K562 (cell line): ENCODE measurements at regions not wholly inside any gene's neighbourhood (a gene's known extent, or its start where the extent isn't known, plus 50 kb on each side); places are given as distances from the start of the nearest gene placed in this dataset.

Experiments used
- ATAC-seq: fragments of 200-7000 bp; cut with Tn5 transposase; 3 replicates; pipeline ENCODE4 v1.9.1; 2020; ENCODE audit warnings: moderate library complexity
- BruUV-seq: library from RNA; stranded (reverse); fragments of 400-500 nt; replicated peaks from 2 replicates; lab custom pipeline; 2021; lab: Mats Ljungman, UMichigan
- CTCF ChIA-PET: fragments of 300-600 bp; formaldehyde crosslinking; extraction: SDS; loops from one replicate; lab custom pipeline; 2021; ENCODE audit warnings: low intra/inter-chr PET ratio; lab: Yijun Ruan, JAX
- POLR2A ChIA-PET: fragments of 300-600, 350-650 bp; sonication (Branson Sonifier 250); formaldehyde crosslinking; extraction: SDS; loops from one replicate; lab custom pipeline; 2021; ENCODE audit warnings: antibody characterized with exemption, inconsistent platforms; lab: Yijun Ruan, JAX
- DNase-seq, 4 experiments: peaks; one replicate each; pipeline versions ENCODE4 v3.0.0 to v3.0.0-alpha.2; 2011 to 2018; ENCODE audit warnings: low spot score in 3 of 4, mixed read lengths in 3 of 4; ENCODE audit errors: extremely low read depth in 1 of 4
- FAIRE-seq: peaks from 2 replicates; lab custom pipeline; 2011; peaks lifted over from hg19 to GRCh38; lab: Jason Lieb, UNC
- H2AFZ ChIP-seq: 2 replicates; pipeline ENCODE4 v1.6.0; 2011; ENCODE audit warnings: low read depth, low read length, control low read depth, inconsistent platforms
- H3K27ac ChIP-seq: fragments of 200-600 bp; 3 replicates; pipeline ENCODE4 v1.8.0; 2011; ENCODE audit warnings: low read depth, mild to moderate bottlenecking, control low read depth, inconsistent platforms, low read length, moderate library complexity, mixed read lengths; ENCODE audit errors: extremely low read depth
- H3K27me3 ChIP-seq, 2 experiments: fragments of 300-600 bp in 1 of 2; 2 replicates in 1 of 2; 3 replicates in 1 of 2; pipeline versions ENCODE4 v1.6.0 to v1.8.0; 2011; ENCODE audit warnings: inconsistent platforms in 2 of 2, low read length in 2 of 2, mild to moderate bottlenecking in 1 of 2, mixed read lengths in 1 of 2, moderate library complexity in 1 of 2; ENCODE audit not compliant: control insufficient read depth in 2 of 2, insufficient read depth in 2 of 2
- H3K36me3 ChIP-seq: fragments of 300-600 bp; 3 replicates; pipeline ENCODE4 v1.8.0; 2011; ENCODE audit warnings: mild to moderate bottlenecking, low read length, inconsistent platforms; ENCODE audit not compliant: control insufficient read depth, insufficient read depth
- H3K4me1 ChIP-seq, 2 experiments: fragments of 200-600 bp in 1 of 2; replicated peaks in 1 of 2; 2 replicates in 1 of 2; 3 replicates in 1 of 2; pipeline versions ENCODE4 v1.5.1 to v1.8.0; 2011; ENCODE audit warnings: inconsistent platforms in 2 of 2, low read length in 2 of 2, mild to moderate bottlenecking in 1 of 2, mixed read lengths in 1 of 2, moderate library complexity in 1 of 2; ENCODE audit not compliant: control insufficient read depth in 2 of 2, insufficient read depth in 2 of 2
- H3K4me2 ChIP-seq: 2 replicates; pipeline ENCODE4 v1.6.1; 2011; ENCODE audit warnings: low read length, control low read depth, inconsistent platforms, mixed read lengths; ENCODE audit not compliant: insufficient read depth
- H3K4me3 ChIP-seq: fragments of 200-600 bp; sonication (generic), shearing (Covaris generic); 2 replicates; pipeline ENCODE4 v1.5.1; 2016; ENCODE audit warnings: control low read depth, inconsistent platforms
- H3K79me2 ChIP-seq: fragments of 200-600 bp; 3 replicates; pipeline ENCODE4 v1.8.0; 2011; ENCODE audit warnings: low read length, inconsistent platforms; ENCODE audit not compliant: control insufficient read depth, insufficient read depth
- H3K9ac ChIP-seq, 2 experiments: 2 replicates each; pipeline versions ENCODE4 v1.6.0 to v1.6.1; 2011; ENCODE audit warnings: low read depth in 2 of 2, low read length in 2 of 2, control low read depth in 1 of 2, inconsistent platforms in 1 of 2, mild to moderate bottlenecking in 1 of 2, mixed read lengths in 1 of 2; ENCODE audit not compliant: insufficient read depth in 1 of 2
- H3K9me1 ChIP-seq: one replicate; pipeline ENCODE4 v1.6.0; 2011; ENCODE audit warnings: inconsistent platforms, mild to moderate bottlenecking, low read length, moderate library complexity; ENCODE audit not compliant: control insufficient read depth, insufficient read depth
- H3K9me3 ChIP-seq: replicated peaks from 2 replicates; pipeline ENCODE4 v1.5.1; 2011; ENCODE audit warnings: low read depth, low read length, inconsistent platforms; ENCODE audit not compliant: control insufficient read depth, insufficient read depth
- H4K20me1 ChIP-seq: replicated peaks from 2 replicates; pipeline ENCODE4 v1.6.1; 2011; ENCODE audit warnings: low read length, inconsistent platforms, mixed read lengths; ENCODE audit not compliant: control insufficient read depth, insufficient read depth
- BACH1 ChIP-seq: fragments of 200-800 bp; sonication (Bioruptor generic); IDR thresholded peaks from 2 replicates; pipeline ENCODE4 v1.6.1; 2016; ENCODE audit warnings: missing genetic modification characterization, missing compliant biosample characterization
- C11orf30 ChIP-seq: fragments of 450-650 bp; IDR thresholded peaks from 2 replicates; pipeline ENCODE4 v1.6.1; 2016; ENCODE audit warnings: low read depth, mild to moderate bottlenecking
- CREM ChIP-seq: IDR thresholded peaks from 2 replicates; pipeline ENCODE4 v1.6.1; 2014; ENCODE audit warnings: antibody characterized with exemption, low read depth
- DMBX1 ChIP-seq: fragments of 250-450 bp; sonication (Bioruptor Pico); IDR thresholded peaks from 2 replicates; pipeline ENCODE4 v1.8.0; 2022; ENCODE audit warnings: inconsistent platforms, mild to moderate bottlenecking, moderate library complexity, borderline replicate concordance
- HDAC3 ChIP-seq: fragments of 450-650 bp; IDR thresholded peaks from 2 replicates; pipeline ENCODE4 v1.6.1; 2018; ENCODE audit warnings: borderline replicate concordance, mild to moderate bottlenecking, moderate library complexity; ENCODE audit not compliant: partially characterized antibody
- ILF3 ChIP-seq: fragments of 450-650 bp; IDR thresholded peaks from 2 replicates; pipeline ENCODE4 v1.6.1; 2018; ENCODE audit warnings: antibody characterized with exemption, mild to moderate bottlenecking, moderate library complexity, borderline replicate concordance
- NCOA6 ChIP-seq: fragments of 450-650 bp; IDR thresholded peaks from 2 replicates; pipeline ENCODE4 v1.6.1; 2017; ENCODE audit warnings: mild to moderate bottlenecking
- PHF8 ChIP-seq: fragments of 200-600 bp; sonication (generic); IDR thresholded peaks from 2 replicates; pipeline ENCODE4 v1.6.1; 2012; ENCODE audit warnings: mixed run types, mild to moderate bottlenecking, inconsistent platforms, low read length, moderate library complexity, borderline replicate concordance
- POU5F1 ChIP-seq: fragments of 150-350 bp; IDR thresholded peaks from 2 replicates; pipeline ENCODE4 v1.6.1; 2014; ENCODE audit warnings: borderline replicate concordance, low read length, low read depth, mild to moderate bottlenecking; ENCODE audit not compliant: partially characterized antibody
- PTBP1 ChIP-seq: fragments of 200-400 bp; formaldehyde crosslinking; IDR thresholded peaks from 2 replicates; pipeline ENCODE4 v1.6.1; 2017; ENCODE audit warnings: low read depth, low read length
- SRSF3 ChIP-seq: fragments of 200-400 bp; formaldehyde crosslinking; IDR thresholded peaks from 2 replicates; pipeline ENCODE4 v1.6.1; 2016; ENCODE audit warnings: mild to moderate bottlenecking, low read length, moderate library complexity; ENCODE audit not compliant: insufficient read depth
- TAL1 ChIP-seq: fragments of 450-650 bp; IDR thresholded peaks from 2 replicates; pipeline ENCODE4 v1.6.1; 2016; ENCODE audit warnings: mild to moderate bottlenecking
- ZNF12 ChIP-seq: sonication (generic); formaldehyde crosslinking; IDR thresholded peaks from 2 replicates; pipeline ENCODE4 v1.4.0; 2020; ENCODE audit warnings: mild to moderate bottlenecking, missing genetic modification reagents
- ZNF561 ChIP-seq: fragments of 450-650 bp; formaldehyde crosslinking; conservative IDR thresholded peaks from 2 replicates; pipeline ENCODE4 v1.4.0; 2020; ENCODE audit warnings: mild to moderate bottlenecking, moderate library complexity
- in situ Hi-C: fragments of 300-500 bp; cut with MboI; formaldehyde crosslinking; loops from 4 replicates; pipeline ENCODE4 v1.15.0; 2018; ENCODE audit warnings: inconsistent platforms, mixed read lengths
- intact Hi-C: fragments of 100-400 bp; cut with micrococcal nuclease; formaldehyde crosslinking; loops from 2 replicates; pipeline ENCODE4 v1.14.2; 2022
- TF ChIP-seq, protein P1 (sequence below), 2 experiments: IDR thresholded peaks; 2 replicates each; pipeline ENCODE4 v1.6.1; 2012; ENCODE audit warnings: improper control_type of control experiment in 2 of 2, low read depth in 2 of 2, low read length in 2 of 2, borderline replicate concordance in 1 of 2
- TF ChIP-seq, protein P2 (sequence below): fragments of 450-650 bp; IDR thresholded peaks from 2 replicates; pipeline ENCODE4 v1.6.1; 2018; ENCODE audit warnings: mild to moderate bottlenecking, low read depth; ENCODE audit not compliant: partially characterized antibody

DNA sequence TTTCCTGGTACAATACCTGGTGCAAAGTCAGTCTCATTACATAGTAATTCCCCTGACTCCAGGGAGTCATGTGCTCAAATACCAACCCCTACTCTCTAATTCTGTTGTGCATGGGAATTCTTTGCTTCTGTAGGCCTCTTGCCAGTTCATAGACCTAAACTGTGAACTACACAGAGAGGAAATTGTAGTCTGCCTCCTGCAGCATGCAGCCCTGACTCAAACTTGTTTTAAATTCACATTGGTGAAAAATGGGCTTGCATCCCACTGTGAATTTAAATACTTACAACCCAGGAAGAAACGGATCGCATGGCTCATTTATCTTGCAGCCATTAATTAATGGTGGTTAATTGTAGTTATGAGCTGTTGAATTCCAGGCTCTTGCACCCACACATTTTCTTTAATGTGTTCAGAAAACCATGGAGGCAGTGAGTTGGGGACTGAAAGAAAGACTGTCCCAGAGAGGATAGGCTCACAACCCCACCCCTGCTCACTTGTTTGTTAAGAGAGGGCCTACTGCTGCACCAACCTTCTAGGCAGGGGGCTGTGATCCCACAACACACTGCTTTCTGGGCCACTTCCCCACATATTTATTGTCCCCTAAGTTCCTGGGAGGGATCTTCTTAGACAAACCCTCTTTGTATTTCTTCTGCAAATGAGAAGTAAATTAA is 579.1 kb downstream of the DHX35 start (continued):
- TF ChIP-seq, protein P1, sequence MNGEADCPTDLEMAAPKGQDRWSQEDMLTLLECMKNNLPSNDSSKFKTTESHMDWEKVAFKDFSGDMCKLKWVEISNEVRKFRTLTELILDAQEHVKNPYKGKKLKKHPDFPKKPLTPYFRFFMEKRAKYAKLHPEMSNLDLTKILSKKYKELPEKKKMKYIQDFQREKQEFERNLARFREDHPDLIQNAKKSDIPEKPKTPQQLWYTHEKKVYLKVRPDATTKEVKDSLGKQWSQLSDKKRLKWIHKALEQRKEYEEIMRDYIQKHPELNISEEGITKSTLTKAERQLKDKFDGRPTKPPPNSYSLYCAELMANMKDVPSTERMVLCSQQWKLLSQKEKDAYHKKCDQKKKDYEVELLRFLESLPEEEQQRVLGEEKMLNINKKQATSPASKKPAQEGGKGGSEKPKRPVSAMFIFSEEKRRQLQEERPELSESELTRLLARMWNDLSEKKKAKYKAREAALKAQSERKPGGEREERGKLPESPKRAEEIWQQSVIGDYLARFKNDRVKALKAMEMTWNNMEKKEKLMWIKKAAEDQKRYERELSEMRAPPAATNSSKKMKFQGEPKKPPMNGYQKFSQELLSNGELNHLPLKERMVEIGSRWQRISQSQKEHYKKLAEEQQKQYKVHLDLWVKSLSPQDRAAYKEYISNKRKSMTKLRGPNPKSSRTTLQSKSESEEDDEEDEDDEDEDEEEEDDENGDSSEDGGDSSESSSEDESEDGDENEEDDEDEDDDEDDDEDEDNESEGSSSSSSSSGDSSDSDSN (IDR thresholded peaks at IDR 0.05; ENCODE audit: borderline replicate concordance in 1 of 2, low read depth in 2 of 2, low read length in 2 of 2): no peak

DNA sequence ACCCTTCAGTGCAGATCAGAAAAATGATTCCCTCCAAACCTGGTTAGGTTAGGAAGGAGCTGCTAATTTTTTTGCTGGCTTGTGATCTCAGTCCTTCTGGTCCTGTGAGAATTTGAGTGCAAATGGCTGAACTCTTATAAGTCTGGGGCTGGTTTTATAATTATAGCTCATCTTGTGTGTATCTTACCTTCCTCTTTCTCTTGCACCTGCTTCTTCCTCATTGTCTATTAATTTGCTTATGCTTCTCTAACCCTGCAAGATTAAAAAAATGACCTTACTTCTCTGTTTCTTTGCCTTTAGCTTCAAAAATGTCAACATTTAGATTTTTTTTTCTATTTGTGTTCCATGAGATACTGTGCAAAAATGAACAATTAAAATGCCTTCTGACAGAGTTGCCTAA is 576.2 kb downstream of the DHX35 start:
- TF ChIP-seq, protein P2, sequence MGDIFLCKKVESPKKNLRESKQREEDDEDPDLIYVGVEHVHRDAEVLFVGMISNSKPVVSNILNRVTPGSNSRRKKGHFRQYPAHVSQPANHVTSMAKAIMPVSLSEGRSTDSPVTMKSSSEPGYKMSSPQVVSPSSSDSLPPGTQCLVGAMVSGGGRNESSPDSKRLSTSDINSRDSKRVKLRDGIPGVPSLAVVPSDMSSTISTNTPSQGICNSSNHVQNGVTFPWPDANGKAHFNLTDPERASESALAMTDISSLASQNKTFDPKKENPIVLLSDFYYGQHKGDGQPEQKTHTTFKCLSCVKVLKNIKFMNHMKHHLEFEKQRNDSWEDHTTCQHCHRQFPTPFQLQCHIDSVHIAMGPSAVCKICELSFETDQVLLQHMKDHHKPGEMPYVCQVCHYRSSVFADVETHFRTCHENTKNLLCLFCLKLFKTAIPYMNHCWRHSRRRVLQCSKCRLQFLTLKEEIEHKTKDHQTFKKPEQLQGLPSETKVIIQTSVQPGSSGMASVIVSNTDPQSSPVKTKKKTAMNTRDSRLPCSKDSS: no peak
- no peak for TF ChIP-seq PTBP1
- no peak for TF ChIP-seq ZNF12 (CRISPR knock-in tag)
- no peak for TF ChIP-seq SRSF3
- no peak for TF ChIP-seq CREM
- no peak for TF ChIP-seq C11orf30
- TF ChIP-seq POU5F1: no peak
- no peak for TF ChIP-seq DMBX1 (CRISPR knock-in tag)
- TF ChIP-seq ZNF561 (CRISPR knock-in tag): no peak
- TF ChIP-seq BACH1 (tag): no peak
- no peak for TF ChIP-seq TAL1
- TF ChIP-seq HDAC3: no peak
- TF ChIP-seq PHF8: no peak
- no peak for TF ChIP-seq ILF3
- TF ChIP-seq NCOA6: no peak
- TF ChIP-seq, all 486 proteins: peak for 0
- no peaks in the 10 kb centered on the region for H3K4me1 ChIP-seq
- ATAC-seq (no peak), DNase-seq (no peak), FAIRE-seq (no peak)
- CTCF ChIA-PET: no interaction called here
- POLR2A ChIA-PET: no interaction called here
- H2AFZ ChIP-seq: no peak overlapping the region
- H3K27ac ChIP-seq: no peak overlapping the region
- no peaks in the 10 kb centered on the region for H3K9me1 ChIP-seq
- BruUV-seq: no TSS peak
- H3K9me3 ChIP-seq: no peaks in the 10 kb centered on the region
- in situ Hi-C loops (no loop called here), intact Hi-C loops (no loop called here)
- H3K4me2 ChIP-seq: no peak overlapping the region
- H4K20me1 ChIP-seq: no peaks in the 10 kb centered on the region
- H3K4me3 ChIP-seq: no peak overlapping the region
- H3K36me3 ChIP-seq: no peaks in the 10 kb centered on the region
- H3K27me3 ChIP-seq: no peaks in the 10 kb centered on the region
- H3K9ac ChIP-seq: no peak overlapping the region
- H3K79me2 ChIP-seq: no peaks in the 10 kb centered on the region
